ENCODE measurements at regions not wholly inside any gene's neighbourhood (a gene's known extent, or its start where the extent isn't known, plus 50 kb on each side); places are given as distances from the start of the nearest gene placed in this dataset.

- H3K27ac ChIP-seq (ENCODE audit: low read depth, low read length): no peak overlapping the region
- no peaks in the 10 kb centered on the region for H3K36me3 ChIP-seq (ENCODE audit: control insufficient read depth in 2 of 4, insufficient read depth in 4 of 4, low read length in 3 of 4)
- FAIRE-seq (no peak), DNase-seq (ENCODE audit: low read depth in 1 of 2, low spot score in 2 of 2) (no peak)
- no peak overlapping the region for H4K91ac ChIP-seq (replicated peaks; ENCODE audit: insufficient read length, low read length)
- no peaks in the 10 kb centered on the region for H3K79me2 ChIP-seq (ENCODE audit: control insufficient read depth in 1 of 2, insufficient read depth in 2 of 2, low read length in 2 of 2)
- ChIA-PET CTCF (ENCODE audit: partially characterized antibody) (interaction anchor here (0.5 to 1.6 kb wide), 6 partner anchors 11 to 904 kb away, joined by 3 to 6 read pairs (median 4); no protein-coding TSS in a partner anchor), POLR2A (ENCODE audit: partially characterized antibody) (no interaction called here)
- H4K20me1 ChIP-seq (replicated peaks in 1 of 2; ENCODE audit: control insufficient read depth in 1 of 2, insufficient read depth in 2 of 2, low read length in 2 of 2): no peaks in the 10 kb centered on the region
- H2BK5ac ChIP-seq (ENCODE audit: low read depth, low read length): no peak overlapping the region
- no peak overlapping the region for H3K4me3 ChIP-seq (ENCODE audit: extremely low read depth in 1 of 4, insufficient read depth in 2 of 4, low read depth in 3 of 4, low read length in 4 of 4)
- H3K4me1 ChIP-seq (replicated peaks in 1 of 4; ENCODE audit: control insufficient read depth in 3 of 4, insufficient read depth in 4 of 4, low read length in 3 of 4): 0 out of 7 replicates have a peak, but pooled peaks cover 0 to 2% (median 0%) of the 10 kb centered on the region in 4 experiments
- H4K8ac ChIP-seq (ENCODE audit: extremely low read depth, insufficient read depth, low read length): no peak overlapping the region
- WGBS, 2 experiments (ENCODE audit: extremely low coverage in 1 of 2, insufficient coverage in 1 of 2, insufficient read length in 1 of 2, insufficient replicate concordance in 2 of 2, low coverage in 1 of 2, low lambda C conversion rate in 2 of 2, missing lambda C conversion rate in 1 of 2): 95% methylated on average over 4 of the region's 4 CpGs; no CpG with 5 or more reads in 1 of the 2 experiments
- H4K5ac ChIP-seq (ENCODE audit: insufficient read length, low read depth, low read length): no peak overlapping the region
- H3K14ac ChIP-seq (ENCODE audit: insufficient read length): no peak overlapping the region
- H3K9ac ChIP-seq (replicated peaks in 1 of 4; ENCODE audit: extremely low read depth in 1 of 4, low read depth in 3 of 4, low read length in 3 of 4): no peak overlapping the region
- no peak overlapping the region for H2BK12ac ChIP-seq (ENCODE audit: low read depth, low read length)
- H3K56ac ChIP-seq (replicated peaks; ENCODE audit: insufficient read length, low read depth, low read length): no peak overlapping the region
- no peaks in the 10 kb centered on the region for H3K79me1 ChIP-seq (ENCODE audit: low read depth, low read length)
- H3K23ac ChIP-seq (ENCODE audit: insufficient read length): no peak overlapping the region
- no peaks in the 10 kb centered on the region for H3K23me2 ChIP-seq (ENCODE audit: low read depth, low read length)
- H2BK20ac ChIP-seq (ENCODE audit: low read length): no peak overlapping the region
- H3K27me3 ChIP-seq (replicated peaks in 1 of 4; ENCODE audit: control insufficient read depth in 3 of 4, extremely low read depth in 1 of 4, insufficient read depth in 3 of 4, low read length in 3 of 4): no peaks in the 10 kb centered on the region; a peak in 1 of 7 replicates
- H3K18ac ChIP-seq (ENCODE audit: extremely low read depth, low read length): no peak overlapping the region
- H3K4me2 ChIP-seq (ENCODE audit: insufficient read depth in 1 of 2, low read depth in 2 of 2, low read length in 2 of 2): no peak overlapping the region
- no peak overlapping the region for H3K4ac ChIP-seq (replicated peaks; ENCODE audit: insufficient read length, low read depth, low read length)
- no peak overlapping the region for H2AK5ac ChIP-seq (ENCODE audit: low read depth, low read length)
- H2AFZ ChIP-seq (ENCODE audit: low read length): no peak overlapping the region
- no peak overlapping the region for H2BK15ac ChIP-seq (ENCODE audit: low read length)
- H2BK120ac ChIP-seq (replicated peaks; ENCODE audit: low read depth, low read length): no peak overlapping the region
- H3K9me3 ChIP-seq (ENCODE audit: insufficient read depth in 2 of 2, low read depth in 1 of 2, low read length in 1 of 2): no peaks in the 10 kb centered on the region
- TF ChIP-seq EP300 (IDR thresholded peaks at IDR 0.05; ENCODE audit: borderline replicate concordance in 1 of 2, low read depth in 2 of 2, low read length in 2 of 2) (no peak), TAF7 (optimal IDR thresholded peaks at IDR 0.05; ENCODE audit: borderline replicate concordance, low read depth, low read length) (no peak), FOSL1 (IDR thresholded peaks at IDR 0.05; ENCODE audit: insufficient read depth, low read depth, low read length) (no peak), TEAD4 (IDR thresholded peaks at IDR 0.05; ENCODE audit: low read depth, low read length) (no peak), BRCA1 (IDR thresholded peaks at IDR 0.05; ENCODE audit: low read depth, low read length) (no peak), KDM5A (IDR thresholded peaks at IDR 0.05; ENCODE audit: low read length) (no peak)
Measured at GRCh38 chr15:38695249-38696108, 130.9 kb upstream of the RASGRP1 start.
